GM12892 (cell line): ENCODE measurements at regions not wholly inside any gene's neighbourhood (a gene's known extent, or its start where the extent isn't known, plus 50 kb on each side); places are given as distances from the start of the nearest gene placed in this dataset.

ENCODE experiments used
- POLR2A ChIP-seq: IDR thresholded peaks from 2 replicates; pipeline ENCODE4 v1.6.1; 2011; ENCODE audit warnings: low read depth, low read length, control low read depth
- POLR2AphosphoS5 ChIP-seq: IDR thresholded peaks from 2 replicates; pipeline ENCODE4 v1.6.1; 2011; ENCODE audit warnings: low read depth, low read length, control low read depth

- TF ChIP-seq POLR2A (no peak), POLR2AphosphoS5 (no peak)
These were observed 295.4 kb downstream of the PTTG2 start for GRCh38 chr4:38255572-38255971.
